ENCODE measurements at regions not wholly inside any gene's neighbourhood (a gene's known extent, or its start where the extent isn't known, plus 50 kb on each side); places are given as distances from the start of the nearest gene placed in this dataset.
"Not testable (repeated sequence)": the region's sequence is repeated elsewhere in the genome, so short reads cannot be mapped to it uniquely, and the experiment has no call there.

DNA sequence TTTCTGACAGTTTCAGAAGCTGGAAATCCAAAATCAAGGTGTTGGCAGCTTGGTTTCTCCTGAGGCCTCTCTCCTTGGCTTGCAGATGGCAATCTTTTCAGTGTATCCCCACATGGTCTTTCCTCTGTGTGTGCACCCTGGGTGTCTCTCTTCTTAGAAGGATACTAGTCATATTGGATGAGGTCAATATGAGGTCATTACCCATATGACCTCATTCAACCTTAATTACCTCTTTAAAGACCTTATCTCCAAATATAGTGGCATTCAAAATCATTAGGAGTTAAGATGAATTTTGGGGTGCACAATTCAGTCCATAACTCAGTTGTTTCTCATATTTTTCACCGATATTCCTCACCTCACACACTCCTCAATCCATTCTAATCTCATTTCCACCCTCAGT, 92.4 kb upstream of the TGM3 start:
- no peak for DNase-seq

DNA sequence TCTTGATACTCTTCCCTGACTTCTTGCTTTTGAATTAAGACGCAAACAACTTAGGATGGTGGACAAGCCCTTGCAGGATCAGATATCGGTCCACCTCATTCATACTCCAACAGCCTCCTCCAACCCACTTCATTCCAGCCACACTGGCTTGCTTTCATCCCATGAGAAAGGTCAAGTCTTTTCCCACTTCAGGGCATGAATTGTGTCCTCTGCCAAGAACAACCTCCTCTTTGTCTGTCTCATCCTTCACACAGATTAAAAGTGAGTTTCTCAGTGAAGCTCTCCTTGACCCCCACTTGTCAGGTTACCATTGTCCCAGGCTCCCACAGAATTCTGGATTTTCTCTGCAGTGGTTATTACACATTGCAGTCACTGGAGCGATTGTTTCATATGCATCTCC, 91.8 kb upstream of the TGM3 start:
- no peak for DNase-seq

DNA sequence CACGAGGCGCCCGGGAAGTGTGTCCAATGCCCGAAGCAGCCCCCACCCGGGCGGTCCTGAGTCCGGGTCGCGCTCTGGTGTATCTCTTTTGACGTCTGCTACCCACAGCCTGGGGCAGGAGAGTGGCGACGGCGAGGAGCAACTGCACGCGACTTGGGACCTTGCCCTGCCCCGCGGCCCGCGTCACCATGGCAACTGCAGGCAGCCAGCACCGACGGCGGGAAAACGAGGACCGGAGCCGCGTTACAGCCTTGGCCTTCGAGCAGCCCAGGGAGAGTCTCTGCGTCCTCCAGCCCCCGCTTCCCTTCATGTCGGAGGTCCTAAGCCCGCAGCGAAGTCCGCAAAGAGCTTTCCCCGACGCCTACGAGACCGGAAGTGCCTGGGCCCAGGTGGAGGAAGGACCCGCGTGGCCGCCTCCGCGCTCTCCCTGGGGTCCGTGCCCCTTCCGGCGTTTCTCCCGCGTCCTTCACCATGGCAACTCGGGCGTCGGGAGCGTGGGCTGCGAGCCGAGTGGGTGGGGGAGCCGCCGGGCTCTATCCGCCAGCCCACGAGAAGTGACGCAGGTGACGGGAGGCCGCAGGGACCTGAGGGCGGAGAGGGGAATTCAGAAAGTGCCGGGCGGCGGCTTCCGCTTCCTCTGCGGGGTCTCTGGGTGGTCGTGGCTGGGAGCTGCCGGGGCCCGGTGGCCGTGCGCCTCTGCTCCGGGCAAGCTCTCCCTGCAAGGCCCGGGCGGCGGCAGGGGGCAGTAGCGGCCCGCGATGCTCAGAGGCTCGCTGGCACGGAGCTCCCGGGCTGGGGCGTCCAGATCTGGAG, 88.6 kb upstream of the TGM3 start:
- peak; percentile 40 for DNase-seq

DNA sequence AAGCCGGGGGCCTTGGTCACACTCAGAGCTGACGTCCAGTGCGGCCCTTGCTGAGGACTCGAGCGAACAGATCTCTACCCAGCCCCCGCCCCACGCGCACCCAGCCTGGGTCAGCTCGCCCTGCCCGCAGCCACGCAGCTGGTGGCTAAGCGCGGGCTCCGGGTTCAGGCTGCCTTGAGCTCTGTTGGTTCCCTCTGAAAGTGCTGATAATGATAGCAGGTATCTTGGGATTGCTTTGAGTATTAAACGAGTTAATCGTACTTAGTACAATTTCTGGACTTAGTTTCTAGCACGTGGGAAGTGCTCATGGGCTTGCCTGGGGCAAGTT, 88.1 kb upstream of the TGM3 start:
- DNase-seq, result no peak

DNA sequence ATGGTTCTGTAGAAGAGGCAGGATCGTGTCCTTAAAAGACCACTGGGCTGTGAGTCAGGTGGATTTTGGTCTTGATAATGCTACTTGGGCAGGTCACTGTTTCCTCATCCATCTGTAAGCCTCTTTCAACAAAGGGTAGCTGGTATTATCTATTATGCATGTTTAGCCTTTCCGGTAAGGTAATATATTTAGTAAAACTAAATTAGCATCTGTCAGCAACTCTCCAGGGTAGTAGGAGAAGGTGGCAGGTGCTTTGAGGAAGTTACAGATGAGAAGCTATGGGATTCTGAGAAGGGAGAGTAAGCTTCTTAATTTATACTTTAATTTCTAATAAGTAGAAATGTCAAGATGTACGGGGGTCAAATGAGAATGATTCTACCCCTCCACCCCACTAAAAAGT, 86.9 kb upstream of the TGM3 start:
- no peak for DNase-seq

DNA sequence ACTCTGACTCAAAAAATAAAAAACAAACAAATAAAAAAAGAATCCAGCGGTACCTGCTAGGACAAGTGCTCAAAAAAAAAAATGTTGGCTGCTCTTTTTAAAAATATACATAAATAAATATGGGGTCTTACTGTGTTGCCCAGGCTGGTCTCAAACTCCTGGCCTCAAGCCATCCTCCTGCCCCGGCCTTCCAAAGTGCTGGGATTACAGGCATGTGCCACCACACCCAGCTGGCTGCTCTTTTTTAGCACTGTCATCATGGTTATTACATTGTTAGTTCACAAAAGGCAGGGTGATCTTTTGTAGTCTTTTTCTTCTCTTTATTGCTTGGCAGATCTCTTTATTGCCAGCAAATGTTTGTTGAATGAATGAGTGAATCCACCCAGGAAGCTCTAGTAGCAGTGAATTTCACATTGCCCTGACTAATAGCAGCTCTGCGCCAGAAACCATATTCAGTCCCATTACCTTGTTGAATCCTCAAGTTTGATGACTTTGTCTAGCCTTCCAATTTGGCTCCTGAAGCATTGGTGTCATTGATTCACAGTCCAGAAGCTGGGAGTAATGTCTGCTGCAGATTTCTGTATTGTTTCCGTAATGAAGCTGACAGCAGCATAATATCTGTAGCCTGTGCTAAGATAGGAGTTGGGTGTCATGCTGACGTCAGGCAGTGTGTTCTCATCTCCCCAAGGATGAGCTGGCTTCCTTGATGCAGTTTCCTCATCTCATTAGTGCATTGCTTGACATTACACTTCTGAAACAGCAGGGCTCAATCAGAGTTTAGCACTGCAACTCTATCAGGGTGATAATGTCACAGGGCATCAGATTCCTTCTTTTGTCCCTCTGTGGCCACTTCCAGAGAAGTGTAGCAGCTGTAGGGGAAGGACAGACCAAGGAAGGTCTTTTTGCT, 84.9 kb upstream of the TGM3 start:
- DNase-seq, result peak; percentile 44

DNA sequence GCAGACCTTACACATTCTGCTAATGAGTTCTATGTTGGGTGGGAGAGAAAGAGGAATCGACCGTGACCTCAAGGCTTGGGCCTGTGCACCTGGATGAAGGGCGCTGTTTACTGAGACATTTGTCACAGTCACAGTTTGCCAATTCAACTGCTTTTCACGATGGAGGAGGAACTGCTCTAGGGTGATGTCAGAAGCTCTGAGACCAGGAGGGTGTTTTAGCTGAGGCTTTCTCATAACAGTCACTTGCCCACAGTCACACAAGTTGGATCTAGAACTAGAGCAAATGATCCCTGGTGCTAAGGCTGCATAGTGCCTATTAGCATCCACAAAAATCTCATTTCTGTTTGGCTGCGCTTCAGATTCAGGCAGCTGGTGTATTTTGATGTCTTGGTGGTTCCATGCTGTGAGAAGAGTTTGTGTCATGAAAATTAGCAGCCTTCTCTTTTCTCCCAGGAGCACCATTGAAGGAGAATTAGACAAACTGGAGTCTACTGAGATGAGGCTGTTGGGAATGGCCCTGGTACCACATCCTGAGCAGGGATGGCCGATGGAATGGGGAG, 83.3 kb upstream of the TGM3 start:
- DNase-seq, result no peak

DNA sequence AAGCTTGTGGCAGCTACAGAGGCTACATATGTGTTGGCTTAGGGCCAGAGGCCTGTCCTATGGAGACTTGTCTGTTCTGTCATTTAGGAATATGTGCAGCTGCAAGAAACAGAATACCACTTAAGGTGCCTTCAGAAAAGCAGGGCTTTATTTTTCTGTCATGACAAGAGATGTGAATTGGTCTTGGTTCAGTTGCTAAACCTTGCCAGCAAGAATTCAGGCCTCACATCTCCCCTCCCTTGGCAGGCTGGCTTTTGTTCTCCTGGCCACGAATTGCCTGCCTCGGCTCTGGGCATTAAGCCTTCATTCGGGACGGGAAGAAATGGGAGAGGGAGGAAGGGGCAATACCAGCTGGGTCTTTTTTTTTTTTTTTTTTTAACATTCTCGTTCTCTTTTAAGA, 82.4 kb upstream of the TGM3 start:
- no peak for DNase-seq

DNA sequence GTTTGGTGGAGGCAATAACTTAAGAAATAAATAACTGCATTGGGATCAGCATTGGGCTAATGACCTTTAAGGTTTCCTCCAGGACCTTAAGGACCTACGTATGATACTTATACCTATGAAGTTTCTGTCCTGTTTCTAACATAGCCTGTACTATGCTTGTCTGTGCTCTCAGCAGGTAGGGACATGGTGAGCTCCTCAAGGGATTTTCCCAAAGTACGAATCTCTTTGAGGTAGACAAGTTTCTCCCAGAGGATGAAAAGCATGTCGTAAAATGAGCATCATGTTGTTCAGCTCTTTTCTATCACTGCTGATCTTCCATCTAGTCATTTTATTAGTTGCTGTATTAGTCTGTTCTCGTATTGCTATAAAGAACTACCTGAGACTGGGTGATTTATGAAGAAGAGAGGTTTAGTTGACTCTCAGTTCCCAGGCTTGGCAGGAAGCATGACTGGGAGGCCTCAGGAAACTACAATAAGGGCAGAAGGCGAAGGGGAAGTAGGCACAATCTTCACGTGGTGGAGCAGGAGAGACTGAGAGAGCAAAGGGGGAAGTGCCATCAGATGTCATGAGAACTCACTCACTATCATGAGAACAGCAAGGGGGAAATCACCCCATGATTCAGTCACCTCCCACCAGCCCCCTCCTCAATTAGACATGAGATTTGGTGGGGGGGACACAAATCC, 77.8 kb upstream of the TGM3 start:
- no peak for DNase-seq

DNA sequence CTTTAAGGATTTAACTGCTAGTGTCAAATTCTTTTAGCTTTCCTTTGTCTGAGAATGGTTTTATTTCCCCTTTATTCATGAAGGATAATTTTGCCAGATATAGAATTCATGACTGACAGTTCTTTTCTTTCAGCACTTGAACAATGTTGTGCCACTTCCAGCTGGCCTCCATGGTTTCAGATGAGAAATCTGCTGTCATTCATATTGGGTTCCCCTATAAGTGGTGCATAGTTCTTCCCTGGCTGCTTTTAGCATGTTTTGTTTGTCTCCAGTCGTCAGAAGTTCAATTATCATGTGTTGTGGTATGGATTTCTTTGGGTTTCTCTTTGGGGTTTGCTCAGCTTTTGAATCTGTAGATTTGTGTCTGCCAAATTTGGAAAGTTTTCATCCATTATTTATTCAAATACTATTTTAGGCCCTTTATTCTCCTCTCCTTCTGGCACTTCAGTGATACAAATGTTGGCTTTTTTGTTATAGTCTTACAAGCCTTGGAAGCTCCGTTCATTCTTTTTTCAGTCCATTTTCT, 76.3 kb upstream of the TGM3 start:
- DNase-seq, result no peak

DNA sequence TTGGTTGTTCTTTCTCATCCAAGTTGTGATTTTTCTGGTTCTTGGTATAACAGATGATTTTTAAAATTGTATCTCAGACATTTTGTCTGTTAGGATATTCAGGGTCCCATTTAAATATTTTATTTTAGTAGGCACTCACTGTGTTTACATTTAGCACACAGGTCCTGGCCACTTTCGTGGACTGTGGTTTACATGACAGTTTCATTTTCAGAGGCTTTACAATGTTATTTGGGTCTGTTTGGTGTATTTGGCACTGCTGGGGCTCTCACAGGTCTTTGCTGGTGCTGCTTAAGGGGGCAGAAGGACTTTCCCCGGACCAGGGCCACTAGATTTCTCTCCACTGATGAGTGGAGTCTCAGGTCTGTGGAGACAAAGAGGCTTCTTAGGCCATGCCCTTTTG, 75.5 kb upstream of the TGM3 start:
- DNase-seq, result no peak

DNA sequence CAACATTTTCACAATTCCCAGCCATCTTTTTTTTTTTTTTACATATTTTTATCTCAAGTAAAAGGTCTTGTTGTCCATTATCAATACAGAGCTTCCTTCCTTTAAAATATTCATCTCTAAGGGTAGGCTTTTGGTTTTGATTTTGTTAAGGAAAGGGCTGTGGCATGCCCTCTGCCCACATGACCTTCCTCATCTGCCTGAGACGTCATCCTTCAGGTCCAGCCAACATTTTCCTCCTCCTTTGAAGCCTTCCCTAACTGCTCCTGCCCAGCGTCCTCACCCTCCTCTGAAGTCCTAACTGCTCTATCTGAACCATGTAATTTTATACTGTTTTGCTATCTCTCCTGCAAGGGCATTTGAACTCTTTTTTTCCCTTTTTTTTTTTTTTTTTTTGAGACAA, 73.9 kb upstream of the TGM3 start:
- DNase-seq, result no peak

DNA sequence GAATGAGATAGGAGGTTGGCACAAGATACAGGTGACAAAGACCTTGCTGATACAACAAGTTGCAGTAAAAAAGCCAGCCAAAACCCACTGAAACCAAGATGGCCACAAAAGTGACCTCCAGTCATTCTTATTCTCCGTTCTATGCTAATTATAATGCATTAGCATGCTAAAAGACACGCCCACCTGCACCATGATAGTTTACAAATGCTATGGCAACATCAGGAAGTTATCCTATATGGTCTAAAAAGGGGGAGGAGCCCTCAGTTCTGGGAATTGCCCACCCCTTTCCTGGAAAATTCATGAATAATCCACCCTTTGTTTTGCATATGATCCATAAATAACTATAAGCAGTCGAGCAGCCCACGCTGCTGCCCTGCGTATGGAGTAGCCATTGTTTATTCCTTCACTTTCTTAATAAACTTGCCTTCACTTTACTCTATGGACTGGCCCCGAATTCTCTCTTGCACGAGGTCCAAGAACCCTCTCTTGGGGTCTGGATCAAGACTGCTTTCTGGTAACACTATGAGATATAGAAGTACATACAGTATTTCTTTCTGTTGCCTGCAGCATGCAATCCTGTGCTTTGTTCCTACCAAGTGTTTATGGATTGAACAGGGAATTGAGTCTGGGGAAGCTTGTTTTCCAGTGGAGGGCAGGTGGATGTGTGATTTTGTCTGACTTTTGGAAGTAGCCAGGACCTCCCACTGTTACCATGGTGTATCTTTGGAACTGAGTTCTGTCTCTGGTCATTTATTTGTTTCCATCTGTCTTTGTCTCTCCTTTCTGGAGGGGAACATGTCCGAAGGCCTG, 72.0 kb upstream of the TGM3 start:
- no peak for DNase-seq

DNA sequence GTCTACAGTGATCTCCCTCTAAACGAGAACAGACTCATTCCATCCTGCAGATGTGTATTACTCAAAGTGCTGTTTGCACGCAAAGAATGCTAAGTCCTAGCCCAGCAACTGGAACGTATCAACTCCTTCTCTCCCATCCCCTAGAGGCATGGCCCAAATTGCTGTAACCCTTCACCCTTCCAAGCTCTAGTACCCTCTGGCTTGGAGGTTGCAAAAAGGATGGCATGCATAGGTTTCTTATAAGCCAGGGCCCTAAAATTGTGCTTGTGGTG, 71.5 kb upstream of the TGM3 start:
- no peak for DNase-seq

DNA sequence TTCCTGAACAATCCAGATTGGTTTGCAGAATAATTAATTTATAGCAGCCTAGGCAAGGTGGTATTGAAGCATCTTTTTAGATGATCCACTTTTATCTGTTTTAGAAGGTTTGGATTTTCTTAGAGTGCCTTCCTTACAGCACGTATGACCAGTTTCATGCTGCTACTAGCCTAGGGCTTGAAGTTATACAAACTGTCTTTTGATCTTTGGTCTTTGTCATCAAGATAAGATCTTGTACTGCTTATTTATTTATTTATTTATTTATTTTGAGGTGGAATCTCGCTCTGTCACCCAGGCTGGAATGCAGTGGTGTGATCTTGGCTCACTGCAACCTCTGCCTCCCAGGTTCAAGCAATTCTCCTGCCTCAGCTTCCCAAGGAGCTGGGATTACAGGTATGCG, 68.5 kb upstream of the TGM3 start:
- DNase-seq, result not testable (repeated sequence)

DNA sequence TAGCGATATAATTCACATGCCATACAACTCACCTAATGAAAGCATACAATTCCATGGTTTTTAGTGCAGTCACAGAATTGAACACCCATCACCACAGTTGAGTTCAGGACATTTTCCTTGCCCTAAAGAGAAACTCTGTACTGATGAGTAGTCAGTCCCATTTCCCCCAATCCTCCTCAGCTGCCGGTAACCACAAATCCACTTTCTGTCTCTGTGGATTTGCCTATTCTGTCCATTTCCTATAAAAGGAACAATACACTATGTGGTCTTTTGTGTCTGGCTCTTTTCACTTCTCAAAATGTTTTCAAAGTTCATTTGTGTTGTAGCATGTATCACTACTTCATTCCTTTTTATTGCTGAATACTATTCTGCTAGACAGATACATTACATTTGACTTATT, 67.9 kb upstream of the TGM3 start:
- DNase-seq, result no peak

DNA sequence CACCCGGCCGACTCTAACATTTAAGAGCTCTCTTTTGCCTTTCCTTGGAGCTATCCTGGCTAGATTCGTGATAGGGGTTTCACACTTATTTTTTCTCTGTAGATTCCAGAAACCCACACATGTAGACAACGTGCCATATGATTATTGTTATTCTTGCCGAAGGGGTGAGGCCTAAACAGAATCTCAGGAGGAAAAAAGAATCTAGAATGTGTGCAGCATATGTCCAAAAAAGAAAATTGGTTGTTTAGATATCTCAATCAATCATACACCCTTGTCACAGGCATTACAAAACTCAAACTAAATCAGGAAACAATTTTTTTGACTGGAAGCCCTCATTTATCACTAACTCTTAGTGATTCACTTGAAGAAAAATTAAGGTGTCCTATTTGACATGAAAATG, 66.9 kb upstream of the TGM3 start:
- no peak for DNase-seq

DNA sequence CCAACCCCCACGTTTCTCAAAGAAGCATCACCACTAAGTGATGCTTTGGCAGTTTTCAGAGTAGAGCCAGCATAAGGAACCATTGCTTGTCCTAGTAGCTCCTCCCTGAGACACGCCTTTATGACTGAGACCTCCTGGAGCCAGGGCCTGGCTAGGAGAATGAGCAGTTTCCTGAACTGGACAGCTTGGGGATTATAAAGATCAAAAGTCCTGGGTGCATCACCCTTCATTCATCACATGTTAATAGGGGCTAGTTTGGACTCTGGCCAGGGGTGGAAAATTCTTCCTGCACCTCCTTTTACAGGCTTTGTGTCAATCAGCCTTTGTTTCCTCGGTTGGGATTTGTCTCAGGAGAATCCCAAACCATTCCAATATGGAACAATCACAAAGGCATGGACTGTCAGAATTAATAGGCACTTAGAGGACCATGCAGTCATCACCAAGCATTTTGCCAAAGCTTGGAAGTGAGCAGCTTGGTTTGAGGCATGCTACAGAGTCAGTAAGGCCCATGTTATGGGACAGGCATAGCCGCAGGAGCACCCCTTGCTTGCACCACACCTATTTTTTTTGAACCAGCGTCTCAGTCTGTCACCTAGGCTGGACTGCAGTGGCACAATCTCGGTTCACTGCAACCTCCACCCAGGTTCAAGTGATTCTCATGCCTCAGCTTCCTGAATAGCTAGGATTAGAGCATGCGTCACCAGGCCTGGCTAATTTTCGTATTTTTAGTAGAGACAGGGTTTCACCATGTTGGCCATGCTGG, 64.9 kb upstream of the TGM3 start:
- DNase-seq, result no peak

DNA sequence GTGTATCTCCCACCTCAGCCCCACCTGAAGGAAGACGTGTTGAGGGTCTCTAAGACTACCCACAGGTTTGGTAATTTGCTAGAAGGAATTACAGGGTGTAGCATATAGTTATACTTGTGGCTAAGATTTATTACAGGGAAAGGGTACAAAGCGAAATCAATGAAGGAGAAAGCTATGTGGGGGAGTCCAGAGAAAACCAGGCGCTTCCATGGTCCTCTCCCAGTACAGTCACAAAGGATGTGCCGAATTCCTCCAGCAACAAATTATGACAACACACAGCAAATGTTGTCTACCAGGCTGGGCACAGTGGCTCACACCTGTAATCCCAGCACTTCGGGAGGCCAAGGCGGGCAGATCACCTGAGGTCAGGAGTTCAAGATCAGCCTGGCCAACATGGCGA, 64.1 kb upstream of the TGM3 start:
- no peak for DNase-seq

DNA sequence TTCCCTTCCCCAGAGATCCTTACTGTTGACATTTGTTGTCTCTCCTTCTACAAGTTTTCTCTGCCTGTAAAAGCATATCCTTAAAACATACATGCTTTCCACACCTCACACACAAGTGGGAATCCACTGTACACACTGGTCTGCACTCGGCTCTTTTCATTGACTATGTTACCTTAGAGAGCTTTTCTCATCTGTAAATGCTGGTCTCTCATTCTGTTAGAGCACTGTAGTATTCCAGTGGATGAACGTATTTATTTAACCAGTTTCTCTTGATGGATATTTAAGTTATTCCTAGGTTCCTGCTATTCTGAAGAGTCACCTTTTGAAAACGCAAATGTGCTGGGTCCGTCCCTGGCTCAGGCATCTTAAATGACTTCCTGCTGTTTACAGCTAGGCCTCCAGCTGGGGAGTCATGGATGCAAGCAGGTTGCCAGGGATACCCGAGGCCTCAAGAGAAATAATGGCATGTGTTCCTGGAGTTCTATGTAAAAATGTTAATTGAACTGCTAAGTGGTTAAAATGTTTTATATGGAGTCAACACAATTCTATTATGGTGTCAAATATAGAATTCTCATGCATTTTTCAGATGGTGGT, 61.1 kb upstream of the TGM3 start:
- no peak for DNase-seq

DNA sequence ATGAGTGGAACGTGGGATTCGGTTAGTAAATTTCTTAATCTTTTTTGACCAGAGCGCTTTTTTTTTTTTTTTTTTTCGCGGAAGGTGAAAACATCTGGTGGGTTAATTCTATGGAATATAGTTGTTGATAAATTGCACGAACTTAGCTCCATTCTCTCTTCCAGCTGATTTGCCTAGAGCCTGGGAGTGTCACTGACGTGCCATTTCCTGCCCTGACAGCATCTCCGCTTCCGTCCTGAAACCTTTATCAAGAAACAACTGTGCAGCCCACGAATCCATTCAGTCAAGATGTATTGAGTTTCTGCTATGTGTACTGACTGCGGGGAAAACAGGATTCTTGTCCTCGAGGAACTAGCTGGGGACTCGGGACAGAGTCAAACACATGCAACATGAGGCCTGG, 59.5 kb upstream of the TGM3 start:
- no peak for DNase-seq
